ENCODE measurements at regions not wholly inside any gene's neighbourhood (a gene's known extent, or its start where the extent isn't known, plus 50 kb on each side); places are given as distances from the start of the nearest gene placed in this dataset.

- TF ChIP-seq CTCF (IDR thresholded peaks at IDR 0.05): no peak
- no peak for TF ChIP-seq POLR2A (IDR thresholded peaks at IDR 0.05)
These were observed 261.6 kb upstream of the GALNT17 start for GRCh38 chr7:70870349-70870748.
